ENCODE measurements at regions not wholly inside any gene's neighbourhood (a gene's known extent, or its start where the extent isn't known, plus 50 kb on each side); places are given as distances from the start of the nearest gene placed in this dataset.
A peak's percentile ranks its signal among the peaks of the same experiment; 100 is the strongest.
"Not testable (repeated sequence)": the region's sequence is repeated elsewhere in the genome, so short reads cannot be mapped to it uniquely, and the experiment has no call there.

DNA sequence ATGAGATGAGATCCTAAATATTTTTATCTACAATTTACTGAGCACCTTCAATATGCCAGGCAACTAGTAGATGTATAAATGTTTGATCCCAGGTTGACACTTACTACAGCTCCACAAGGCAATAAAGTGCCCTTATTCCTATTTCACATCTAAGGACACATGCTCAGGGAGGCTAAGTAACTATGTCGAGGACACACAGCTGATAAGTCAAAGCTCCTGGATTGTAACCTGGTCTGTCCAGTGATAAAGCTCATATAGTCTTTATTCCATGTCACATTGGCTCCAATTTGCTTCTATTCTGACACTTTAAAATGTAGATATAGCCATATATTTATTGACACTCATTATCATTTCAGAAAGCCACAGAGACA is 93.8 kb upstream of the BMAL1 start:
- no peak for DNase-seq (ENCODE audit: low read depth in 2 of 2)
- TF ChIP-seq, protein P1, sequence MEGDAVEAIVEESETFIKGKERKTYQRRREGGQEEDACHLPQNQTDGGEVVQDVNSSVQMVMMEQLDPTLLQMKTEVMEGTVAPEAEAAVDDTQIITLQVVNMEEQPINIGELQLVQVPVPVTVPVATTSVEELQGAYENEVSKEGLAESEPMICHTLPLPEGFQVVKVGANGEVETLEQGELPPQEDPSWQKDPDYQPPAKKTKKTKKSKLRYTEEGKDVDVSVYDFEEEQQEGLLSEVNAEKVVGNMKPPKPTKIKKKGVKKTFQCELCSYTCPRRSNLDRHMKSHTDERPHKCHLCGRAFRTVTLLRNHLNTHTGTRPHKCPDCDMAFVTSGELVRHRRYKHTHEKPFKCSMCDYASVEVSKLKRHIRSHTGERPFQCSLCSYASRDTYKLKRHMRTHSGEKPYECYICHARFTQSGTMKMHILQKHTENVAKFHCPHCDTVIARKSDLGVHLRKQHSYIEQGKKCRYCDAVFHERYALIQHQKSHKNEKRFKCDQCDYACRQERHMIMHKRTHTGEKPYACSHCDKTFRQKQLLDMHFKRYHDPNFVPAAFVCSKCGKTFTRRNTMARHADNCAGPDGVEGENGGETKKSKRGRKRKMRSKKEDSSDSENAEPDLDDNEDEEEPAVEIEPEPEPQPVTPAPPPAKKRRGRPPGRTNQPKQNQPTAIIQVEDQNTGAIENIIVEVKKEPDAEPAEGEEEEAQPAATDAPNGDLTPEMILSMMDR (IDR thresholded peaks at IDR 0.05; ENCODE audit: low read depth, low read length), result no peak
- H3K4me3 ChIP-seq (replicated peaks in 1 of 2; ENCODE audit: low read depth in 2 of 2, low read length in 2 of 2), result no peak overlapping the region

DNA sequence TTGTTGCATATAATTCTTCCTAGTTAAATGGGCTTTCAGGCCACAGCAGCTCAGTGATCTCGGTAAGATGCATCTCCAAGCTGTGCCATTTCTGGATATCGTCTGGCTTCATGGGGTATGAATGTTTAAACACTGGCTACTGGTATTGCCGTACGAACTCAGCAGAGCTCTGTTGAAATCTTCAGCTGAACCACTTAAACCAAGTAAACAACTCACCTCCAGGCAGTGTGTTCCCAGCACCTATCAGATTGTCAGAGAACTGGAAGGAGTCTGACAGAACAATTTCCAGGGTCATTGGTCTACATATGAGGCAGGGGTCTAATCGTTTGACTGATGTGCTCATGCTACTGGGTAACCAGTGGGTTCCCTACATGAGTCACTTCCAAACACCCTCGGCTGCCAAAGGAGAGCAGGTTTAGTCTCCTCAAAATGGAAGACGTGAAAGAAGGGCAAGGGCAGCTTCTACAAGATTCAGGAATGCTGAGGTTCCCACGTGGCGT is 93.2 kb upstream of the BMAL1 start:
- DNase-seq (ENCODE audit: low read depth in 2 of 2), result no peak
- TF ChIP-seq, protein P1 (IDR thresholded peaks at IDR 0.05; ENCODE audit: low read depth, low read length), result no peak
- no peak overlapping the region for H3K4me3 ChIP-seq (replicated peaks in 1 of 2; ENCODE audit: low read depth in 2 of 2, low read length in 2 of 2)

DNA sequence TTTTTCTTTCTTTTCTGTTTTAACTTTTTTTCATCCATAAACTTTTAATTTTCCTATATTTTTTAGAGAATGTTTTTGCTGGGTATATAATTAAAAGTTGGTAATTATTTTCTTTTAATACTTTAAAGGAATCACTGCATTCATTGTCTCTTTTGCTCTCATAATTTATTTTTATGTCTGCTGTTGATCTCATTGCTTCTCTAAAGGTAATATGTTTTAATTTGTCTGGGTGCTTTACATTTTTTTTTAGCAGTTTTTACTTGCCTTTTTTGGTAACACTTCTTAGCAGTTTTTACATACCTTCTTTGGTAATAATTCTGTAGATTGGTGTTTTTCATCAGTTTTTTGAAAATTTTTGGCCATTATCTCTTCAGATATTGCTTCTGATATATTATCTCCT is 89.4 kb upstream of the BMAL1 start:
- no peak for DNase-seq (ENCODE audit: low read depth in 2 of 2)
- no peak overlapping the region for H3K4me3 ChIP-seq (replicated peaks in 1 of 2; ENCODE audit: low read depth in 2 of 2, low read length in 2 of 2)
- TF ChIP-seq, protein P1 (IDR thresholded peaks at IDR 0.05; ENCODE audit: low read depth, low read length), result no peak

DNA sequence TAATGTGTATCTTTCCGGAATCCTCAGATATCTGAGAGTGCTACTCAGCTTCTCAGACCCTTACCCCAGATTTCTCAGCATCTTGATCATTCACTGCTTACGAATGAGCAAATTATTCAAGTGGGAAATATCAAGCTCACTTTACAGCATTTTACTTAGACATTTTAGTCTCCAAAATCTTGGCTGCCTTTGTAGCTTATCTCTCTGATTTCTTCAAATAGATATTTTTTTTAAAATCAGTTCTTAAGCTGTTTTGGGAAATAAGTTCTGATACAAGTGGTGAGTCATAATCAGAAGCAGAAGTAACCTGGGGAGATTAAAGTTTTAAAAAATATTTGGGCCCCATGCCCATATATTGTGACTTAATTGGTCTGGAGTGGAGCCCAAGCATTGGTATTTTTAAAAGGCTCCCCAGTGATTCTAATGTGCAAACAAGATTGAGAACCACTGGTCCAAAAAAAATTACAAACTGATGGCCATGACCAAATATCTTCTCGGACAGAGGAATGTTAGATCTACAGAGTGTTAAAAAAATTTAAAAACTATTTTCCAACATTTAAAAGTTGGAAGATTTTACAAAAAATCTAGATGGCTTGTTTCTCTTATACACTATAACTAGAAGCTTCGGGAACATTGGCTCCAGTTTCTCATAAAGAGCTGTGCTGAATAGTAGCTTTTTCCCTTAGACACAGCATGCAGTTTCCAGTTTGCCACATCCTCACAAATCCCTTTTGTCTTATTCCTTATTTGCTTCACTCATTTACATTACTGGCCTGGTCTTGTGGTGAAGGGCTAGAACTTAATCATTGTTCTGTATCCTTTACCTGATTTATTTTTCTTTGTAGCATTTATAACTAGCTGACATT is 87.8 kb upstream of the BMAL1 start:
- H3K4me3 ChIP-seq (replicated peaks in 1 of 2; ENCODE audit: low read depth in 2 of 2, low read length in 2 of 2), result no peak overlapping the region
- TF ChIP-seq, protein P1 (IDR thresholded peaks at IDR 0.05; ENCODE audit: low read depth, low read length), result no peak
- DNase-seq (ENCODE audit: low read depth in 2 of 2), result peak in 1 of 2 donors; percentile 33

DNA sequence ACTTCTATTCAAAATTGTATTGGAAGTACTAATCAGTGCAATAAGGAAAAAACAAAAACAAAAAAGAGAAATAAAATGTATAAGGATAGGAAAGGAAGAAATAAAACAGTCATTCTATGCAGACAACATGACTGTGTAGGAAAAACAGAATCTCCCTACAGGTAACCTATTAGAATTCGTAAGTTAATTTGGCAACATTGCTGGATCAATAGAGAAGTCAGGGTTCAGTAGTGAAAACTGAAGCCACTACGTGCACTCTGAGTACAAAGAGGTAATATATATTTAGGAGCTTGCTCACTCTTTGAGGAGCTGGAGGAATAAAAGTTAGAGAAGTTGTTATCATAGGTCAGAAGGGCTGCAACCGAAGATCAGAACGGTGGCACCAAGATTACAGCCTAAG is 84.0 kb upstream of the BMAL1 start:
- no peak for DNase-seq (ENCODE audit: low read depth in 2 of 2)
- no peak overlapping the region for H3K4me3 ChIP-seq (replicated peaks in 1 of 2; ENCODE audit: low read depth in 2 of 2, low read length in 2 of 2)
- TF ChIP-seq, protein P1 (IDR thresholded peaks at IDR 0.05; ENCODE audit: low read depth, low read length), result no peak

DNA sequence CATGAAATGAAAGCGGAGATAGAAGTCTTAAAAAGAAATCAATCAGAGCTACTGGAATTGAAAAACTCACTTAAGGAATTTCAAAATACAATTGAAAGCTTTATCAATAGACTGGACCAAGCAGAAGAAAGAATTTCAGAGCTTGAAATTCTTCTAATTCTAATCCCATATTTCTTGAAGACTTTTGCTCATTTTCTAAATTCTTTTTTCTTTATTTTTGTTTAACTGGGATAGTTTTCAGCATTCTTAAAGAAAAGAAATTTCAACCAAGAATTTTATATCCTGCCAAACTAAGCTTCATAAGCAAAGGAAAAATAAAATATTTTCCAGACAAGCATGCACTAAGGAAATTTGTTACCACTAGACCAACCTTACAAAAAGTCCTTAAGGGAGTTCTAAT is 80.2 kb upstream of the BMAL1 start:
- not testable (repeated sequence) for H3K4me3 ChIP-seq (replicated peaks in 1 of 2; ENCODE audit: low read depth in 2 of 2, low read length in 2 of 2); DNase-seq (ENCODE audit: low read depth in 2 of 2)

DNA sequence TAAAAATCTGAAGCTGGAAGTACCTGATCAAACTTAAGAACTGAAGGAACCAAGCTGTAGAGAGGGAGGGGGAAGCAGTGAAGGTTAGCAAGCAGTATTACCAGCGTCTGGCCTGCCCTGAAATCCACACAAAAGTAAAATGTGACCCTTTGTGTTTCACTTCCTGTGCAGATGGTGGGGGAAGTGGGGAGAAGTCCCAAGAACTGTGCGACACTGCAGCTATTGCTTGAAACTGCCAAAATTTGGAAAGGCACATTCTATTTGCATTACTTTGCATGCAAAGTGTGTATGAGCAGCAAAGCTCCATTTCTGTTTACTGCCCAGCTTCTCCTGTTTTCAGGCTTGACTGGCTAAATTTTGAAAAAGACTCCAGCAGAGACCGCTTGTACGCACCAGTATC is 72.1 kb upstream of the BMAL1 start:
- no peak for DNase-seq (ENCODE audit: low read depth in 2 of 2)
- H3K4me3 ChIP-seq (replicated peaks in 1 of 2; ENCODE audit: low read depth in 2 of 2, low read length in 2 of 2), result no peak overlapping the region
- TF ChIP-seq, protein P1 (IDR thresholded peaks at IDR 0.05; ENCODE audit: low read depth, low read length), result no peak
